Fibroblast of pulmonary artery (primary cell): ENCODE measurements at regions not wholly inside any gene's neighbourhood (a gene's known extent, or its start where the extent isn't known, plus 50 kb on each side); places are given as distances from the start of the nearest gene placed in this dataset.
"Not testable (repeated sequence)": the region's sequence is repeated elsewhere in the genome, so short reads cannot be mapped to it uniquely, and the experiment has no call there.

Experiments used
- DNase-seq: peaks from one replicate; pipeline ENCODE4 v3.0.0-alpha.2; 2010; ENCODE audit warnings: low read depth
- H3K4me3 ChIP-seq: replicated peaks from 2 replicates; pipeline ENCODE4 v1.5.1; 2011; ENCODE audit warnings: low read depth, mild to moderate bottlenecking, control low read depth, low read length, moderate library complexity
- CTCF ChIP-seq: IDR thresholded peaks from 2 replicates; pipeline ENCODE4 v1.5.1; 2011; ENCODE audit warnings: mild to moderate bottlenecking, control low read depth, low read length, inconsistent platforms; ENCODE audit errors: missing control alignments

GRCh38 chr22:27315833-27316232, 485.7 kb downstream of the MN1 start:
- H3K4me3 ChIP-seq = no peak overlapping the region
- no peak for DNase-seq
- TF ChIP-seq CTCF = no peak

DNA sequence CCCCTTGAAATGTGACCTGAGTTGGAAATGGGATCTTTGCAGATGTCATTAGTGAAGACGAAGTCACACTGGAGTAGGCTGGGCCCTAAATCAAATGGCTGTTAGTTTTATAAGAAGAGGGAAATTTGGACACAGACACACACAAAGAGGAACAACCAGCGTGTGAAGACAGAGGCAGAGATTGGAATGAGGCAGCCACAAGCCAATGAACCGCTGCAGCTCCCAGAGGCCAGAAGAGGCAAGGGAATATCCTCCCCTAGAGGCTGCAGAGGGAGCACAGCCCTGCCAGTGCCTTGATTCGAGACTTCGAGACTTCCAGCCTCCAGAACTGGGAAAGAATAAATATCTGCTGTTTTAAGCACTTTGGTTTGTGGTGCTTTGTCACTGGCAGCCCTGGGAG, 484.5 kb downstream of the MN1 start:
- peak; percentile 31 for TF ChIP-seq CTCF
- no peak overlapping the region for H3K4me3 ChIP-seq
- peak; percentile 28 for DNase-seq

DNA sequence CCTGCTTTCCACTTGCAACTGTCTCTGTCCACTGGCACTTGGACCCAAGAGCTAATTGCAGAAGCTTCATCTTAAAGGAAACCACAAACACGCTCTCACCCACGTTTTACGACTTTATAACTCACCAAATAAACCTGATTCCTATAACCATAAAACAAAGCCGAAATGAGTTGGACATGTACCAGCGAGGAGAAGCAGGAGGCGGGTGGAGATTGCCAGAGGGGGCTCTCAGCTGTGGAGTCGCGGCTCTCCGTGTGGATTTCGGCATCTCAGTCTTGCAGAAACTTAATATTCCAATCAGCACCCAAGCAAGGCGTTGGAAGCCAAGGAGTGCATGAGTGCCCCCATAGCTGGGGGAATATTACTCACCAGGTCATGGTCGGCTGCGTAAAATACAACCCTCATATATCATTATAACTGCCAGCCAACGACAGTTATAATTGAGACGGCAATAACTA, 483.6 kb downstream of the MN1 start:
- no peak overlapping the region for H3K4me3 ChIP-seq
- no peak for DNase-seq
- TF ChIP-seq CTCF = no peak

GRCh38 chr22:27318516-27318915, 483.0 kb downstream of the MN1 start:
- DNase-seq = peak; percentile 94
- TF ChIP-seq CTCF = no peak
- no peak overlapping the region for H3K4me3 ChIP-seq

- TF ChIP-seq CTCF = no peak
- DNase-seq = no peak
- no peak overlapping the region for H3K4me3 ChIP-seq
Observed at GRCh38 chr22:27323661-27324060, 477.9 kb downstream of the MN1 start.

DNA sequence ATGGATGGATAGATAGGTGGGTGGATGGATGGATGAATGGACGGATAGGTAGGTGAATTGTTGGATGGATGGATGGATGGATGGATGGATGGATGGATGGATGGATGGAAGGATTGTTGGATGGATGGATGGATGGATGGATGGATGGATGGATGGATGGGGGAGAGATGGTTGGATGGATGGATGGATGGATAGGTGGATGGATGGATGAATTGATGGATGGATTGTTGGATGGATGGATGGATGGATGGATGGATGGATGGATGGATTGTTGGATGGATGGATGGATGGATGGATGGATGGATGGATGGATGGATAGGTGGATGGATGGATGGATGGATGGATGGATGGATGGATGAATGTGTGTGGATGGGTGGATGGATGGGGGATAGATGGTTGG, 476.6 kb downstream of the MN1 start:
- H3K4me3 ChIP-seq, DNase-seq: not testable (repeated sequence)

- TF ChIP-seq CTCF = no peak
- no peak for DNase-seq
- H3K4me3 ChIP-seq = no peak overlapping the region
Observed at GRCh38 chr22:27327497-27327896, 474.1 kb downstream of the MN1 start.
